Panc1 (cell line): ENCODE measurements at regions not wholly inside any gene's neighbourhood (a gene's known extent, or its start where the extent isn't known, plus 50 kb on each side); places are given as distances from the start of the nearest gene placed in this dataset.

Source experiments
- ATAC-seq: fragments of 200-7000 bp; cut with Tn5 transposase; 2 replicates; pipeline ENCODE4 v1.9.1; 2020; ENCODE audit warnings: mild to moderate bottlenecking, moderate library complexity
- BruUV-seq: library from RNA; stranded (reverse); fragments of 400-500 nt; replicated peaks from 2 replicates; lab custom pipeline; 2021; lab: Mats Ljungman, UMichigan
- CTCF ChIA-PET: fragments of 300-600 bp; sonication (Branson Sonifier 250); formaldehyde crosslinking; loops from one replicate; lab custom pipeline; 2022; ENCODE audit warnings: antibody characterized with exemption; lab: Charles Lee
- POLR2A ChIA-PET: fragments of 300-600 bp; sonication (Branson Sonifier 250); formaldehyde crosslinking; loops from one replicate; lab custom pipeline; 2022; ENCODE audit warnings: antibody characterized with exemption; lab: Charles Lee
- DNase-seq: peaks from one replicate; pipeline ENCODE4 v3.0.0-alpha.2; 2010; ENCODE audit warnings: low read depth, low spot score
- H3K27ac ChIP-seq: 2 replicates; pipeline ENCODE4 v1.5.1; 2011; ENCODE audit warnings: mild to moderate bottlenecking, low read length, inconsistent platforms
- H3K27me3 ChIP-seq: fragments of 200-500 bp; sonication (Bioruptor generic); 2 replicates; pipeline ENCODE4 v1.6.0; 2014; ENCODE audit warnings: low read length, inconsistent platforms; ENCODE audit not compliant: control insufficient read depth, insufficient read depth
- H3K36me3 ChIP-seq: fragments of 200-500 bp; sonication (Bioruptor generic); 2 replicates; pipeline ENCODE4 v1.5.1; 2014; ENCODE audit warnings: inconsistent platforms, mild to moderate bottlenecking, low read length, moderate library complexity; ENCODE audit not compliant: control insufficient read depth, insufficient read depth
- H3K4me1 ChIP-seq: 2 replicates; pipeline ENCODE4 v1.5.1; 2011; ENCODE audit warnings: inconsistent platforms, mild to moderate bottlenecking, low read length, moderate library complexity; ENCODE audit not compliant: control insufficient read depth, insufficient read depth
- H3K4me3 ChIP-seq, 2 experiments: 2 replicates each; pipeline ENCODE4 v1.5.1; 2011 to 2012; ENCODE audit warnings: low read depth in 2 of 2, low read length in 2 of 2, mild to moderate bottlenecking in 2 of 2, inconsistent platforms in 1 of 2, moderate library complexity in 1 of 2
- H3K9me3 ChIP-seq: fragments of 200-500 bp; sonication (Bioruptor generic); 2 replicates; pipeline ENCODE4 v1.5.1; 2014; ENCODE audit warnings: low read depth, mild to moderate bottlenecking, inconsistent platforms, low read length, moderate library complexity; ENCODE audit not compliant: control insufficient read depth, insufficient read depth
- CTCF ChIP-seq: fragments of 450-650 bp; IDR thresholded peaks from 2 replicates; pipeline ENCODE4 v1.5.1; 2017; ENCODE audit warnings: mild to moderate bottlenecking
- POLR2AphosphoS5 ChIP-seq: IDR thresholded peaks from 2 replicates; pipeline ENCODE4 v1.6.1; 2012; ENCODE audit warnings: mild to moderate bottlenecking, low read depth, low read length, moderate library complexity
- REST ChIP-seq, 2 experiments: IDR thresholded peaks; 2 replicates each; pipeline ENCODE4 v1.6.1; 2011 to 2012; ENCODE audit warnings: low read depth in 2 of 2, control low read depth in 1 of 2, low read length in 1 of 2, mild to moderate bottlenecking in 1 of 2, moderate library complexity in 1 of 2; ENCODE audit not compliant: insufficient read depth in 1 of 2
- SIN3A ChIP-seq: IDR thresholded peaks from 2 replicates; pipeline ENCODE4 v1.6.1; 2012; ENCODE audit warnings: low read depth, mild to moderate bottlenecking, low read length, moderate library complexity, borderline replicate concordance; ENCODE audit not compliant: insufficient read depth
- TCF7L2 ChIP-seq: IDR thresholded peaks from 2 replicates; pipeline ENCODE4 v1.6.1; 2011; ENCODE audit warnings: mild to moderate bottlenecking, low read depth, low read length, inconsistent platforms
- in situ Hi-C: cut with HindIII; loops from 2 replicates; pipeline ENCODE4 v1.10.0; 2016; ENCODE audit warnings: low sequenced_read_pairs, low pct_unique_long_range_greater_than_20kb
- intact Hi-C: fragments of 100-400 bp; cut with micrococcal nuclease; formaldehyde crosslinking; loops from one replicate; pipeline ENCODE4 v1.10.0; 2022; ENCODE audit not compliant: unreplicated experiment

- ChIA-PET CTCF (no interaction called here), POLR2A (no interaction called here)
- no peaks in the 10 kb centered on the region for H3K4me1 ChIP-seq
- no peaks in the 10 kb centered on the region for H3K9me3 ChIP-seq
- H3K4me3 ChIP-seq = no peak overlapping the region
- intact Hi-C loops (no loop called here), in situ Hi-C loops (no loop called here)
- no TSS peak for BruUV-seq
- ATAC-seq (no peak), DNase-seq (no peak)
- no peak for TF ChIP-seq POLR2AphosphoS5
- TF ChIP-seq SIN3A = no peak
- no peak for TF ChIP-seq CTCF
- no peak for TF ChIP-seq TCF7L2
- no peak for TF ChIP-seq REST (IDR thresholded peaks at IDR 0.05; ENCODE audit: insufficient read depth in 1 of 2, low read depth in 2 of 2, low read length in 1 of 2)
- H3K36me3 ChIP-seq = no peaks in the 10 kb centered on the region
- H3K27me3 ChIP-seq = no peaks in the 10 kb centered on the region
- H3K27ac ChIP-seq = no peak overlapping the region
Measured at GRCh38 chr3:59372346-59372745, 322.5 kb upstream of the CFAP20DC start.

- no peak overlapping the region for H3K4me3 ChIP-seq
- ChIA-PET CTCF (no interaction called here), POLR2A (no interaction called here)
- H3K9me3 ChIP-seq = no peaks in the 10 kb centered on the region
- ATAC-seq = no peak
- H3K27me3 ChIP-seq = no peaks in the 10 kb centered on the region
- intact Hi-C loops = no loop called here
- TF ChIP-seq POLR2AphosphoS5 (no peak), CTCF (no peak), SIN3A (no peak), REST (IDR thresholded peaks at IDR 0.05; ENCODE audit: insufficient read depth in 1 of 2, low read depth in 2 of 2, low read length in 1 of 2) (no peak), TCF7L2 (no peak)
- no TSS peak for BruUV-seq
- no peaks in the 10 kb centered on the region for H3K4me1 ChIP-seq
- no peak overlapping the region for H3K27ac ChIP-seq
- in situ Hi-C loops = no loop called here
- no peaks in the 10 kb centered on the region for H3K36me3 ChIP-seq
- DNase-seq = no peak
Measured at GRCh38 chr3:59368900-59369675, 319.3 kb upstream of the CFAP20DC start.
